ENCODE measurements at regions not wholly inside any gene's neighbourhood (a gene's known extent, or its start where the extent isn't known, plus 50 kb on each side); places are given as distances from the start of the nearest gene placed in this dataset.

DNA sequence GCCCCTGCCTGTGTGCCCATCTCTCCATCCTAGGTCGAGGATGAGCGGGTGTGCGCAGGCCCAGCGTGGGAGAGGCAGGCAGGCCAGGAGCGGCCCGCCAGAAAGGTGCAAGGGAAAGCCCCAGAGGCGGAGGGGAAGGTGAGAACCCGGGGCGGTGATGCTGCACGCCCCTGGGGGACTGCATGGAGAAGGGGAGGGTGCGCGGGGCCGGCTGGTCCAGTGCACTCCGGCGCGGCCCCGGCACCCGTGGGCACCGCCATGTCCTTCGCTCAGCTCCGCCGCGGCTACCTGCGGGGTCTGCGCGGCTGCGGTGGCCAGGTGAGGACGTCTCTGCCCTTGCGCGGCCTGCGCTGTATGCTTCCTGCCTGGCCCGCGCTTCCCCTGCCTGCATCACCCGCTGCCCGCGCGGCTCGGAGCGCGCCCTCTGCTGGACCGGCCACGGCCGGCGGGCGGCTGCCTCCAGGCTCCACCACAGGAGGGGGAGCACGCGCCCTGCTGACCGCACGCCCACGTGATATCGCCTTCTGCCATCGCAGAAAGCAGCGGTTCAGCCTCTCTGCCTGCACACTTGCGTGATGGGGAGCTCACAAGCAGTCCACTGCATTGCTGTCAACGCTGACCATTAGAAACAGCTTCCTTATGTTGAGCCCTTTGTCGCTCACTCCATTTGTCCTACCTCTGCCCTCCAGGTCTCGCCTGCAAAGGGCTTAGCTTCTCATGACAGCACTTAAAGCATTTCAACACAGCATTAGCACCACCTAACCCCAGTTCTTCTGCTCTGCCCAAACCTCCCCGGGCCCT is 73.9 kb downstream of the CXCL12 start:
- TF ChIP-seq TAF1 (IDR thresholded peaks at IDR 0.05; ENCODE audit: borderline replicate concordance, insufficient read depth, low read length), result no peak
- TF ChIP-seq SIN3A (IDR thresholded peaks at IDR 0.05; ENCODE audit: borderline replicate concordance, insufficient read depth, low read length), result no peak
- TF ChIP-seq FOXP2 (optimal IDR thresholded peaks at IDR 0.05; ENCODE audit: borderline replicate concordance, extremely low read depth, extremely low read length, insufficient read depth), result peak; percentile 72

DNA sequence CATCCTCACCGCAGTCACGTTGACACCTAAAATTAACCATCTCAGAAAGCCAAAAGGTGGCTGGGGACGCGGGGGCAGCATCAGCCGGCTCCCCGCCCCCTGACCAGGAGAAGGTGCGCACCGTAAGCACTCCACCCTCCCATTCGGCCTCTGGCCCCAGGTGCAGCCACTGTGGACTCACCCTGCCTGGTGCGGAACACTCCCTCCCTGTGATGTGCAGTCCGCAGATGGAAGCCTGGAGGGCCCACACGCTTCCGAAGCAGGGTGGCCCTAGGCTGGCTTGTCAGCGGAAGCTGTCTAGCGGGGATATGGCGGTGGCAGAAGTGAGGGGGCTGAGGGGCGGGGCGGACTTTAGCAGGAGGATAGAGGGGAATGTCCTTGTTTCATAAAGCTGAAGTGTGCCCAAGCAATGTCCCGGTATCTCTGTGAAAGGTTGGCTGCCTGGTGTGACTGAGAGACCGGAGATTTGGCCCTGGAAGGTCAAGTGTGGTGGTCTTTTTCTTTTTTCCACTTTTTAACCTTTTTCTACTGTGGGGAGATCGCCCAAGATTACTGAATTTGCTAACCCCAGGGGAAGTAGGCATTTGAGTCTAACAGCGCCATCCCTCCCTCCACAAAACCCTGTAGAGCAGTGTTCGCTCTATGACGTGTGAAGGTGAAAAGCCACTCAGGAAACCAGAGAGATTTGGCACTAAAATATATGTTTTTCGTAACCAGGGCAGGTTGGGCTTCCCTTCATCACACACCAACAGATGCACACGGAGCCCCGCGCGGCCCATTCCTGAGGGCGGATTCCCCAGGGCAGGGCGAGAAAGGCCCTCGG is 74.7 kb downstream of the CXCL12 start:
- TF ChIP-seq REST (IDR thresholded peaks at IDR 0.05; ENCODE audit: insufficient read depth in 1 of 2, low read depth in 2 of 2, low read length in 2 of 2) (no peak), SIN3A (IDR thresholded peaks at IDR 0.05; ENCODE audit: borderline replicate concordance, insufficient read depth, low read length) (no peak), POLR2AphosphoS5 (IDR thresholded peaks at IDR 0.05; ENCODE audit: low read depth, low read length) (no peak), TAF1 (IDR thresholded peaks at IDR 0.05; ENCODE audit: borderline replicate concordance, insufficient read depth, low read length) (no peak), FOXP2 (optimal IDR thresholded peaks at IDR 0.05; ENCODE audit: borderline replicate concordance, extremely low read depth, extremely low read length, insufficient read depth) (no peak)

DNA sequence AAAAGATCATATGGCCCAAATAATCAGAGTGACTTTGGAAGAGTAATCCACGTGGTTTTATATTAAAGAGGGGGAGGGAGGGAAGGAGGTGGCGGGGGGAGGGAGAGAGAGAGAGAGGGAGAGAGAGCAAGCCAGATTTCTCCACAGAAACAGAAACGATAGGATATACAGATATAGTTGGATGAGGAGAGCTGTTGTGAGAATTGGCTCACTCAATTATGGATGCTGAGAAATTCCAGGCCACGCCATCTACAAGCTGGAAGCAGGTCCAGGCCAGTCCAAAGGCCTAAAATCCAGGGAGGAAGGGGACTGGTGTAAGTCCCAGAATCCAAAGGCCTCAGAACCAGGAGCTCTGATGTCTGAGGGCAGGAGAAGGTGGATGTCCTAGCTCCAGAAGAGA is 75.5 kb downstream of the CXCL12 start:
- TF ChIP-seq FOXP2 (optimal IDR thresholded peaks at IDR 0.05; ENCODE audit: borderline replicate concordance, extremely low read depth, extremely low read length, insufficient read depth) (no peak), REST (IDR thresholded peaks at IDR 0.05; ENCODE audit: insufficient read depth in 1 of 2, low read depth in 2 of 2, low read length in 2 of 2) (no peak), POLR2AphosphoS5 (IDR thresholded peaks at IDR 0.05; ENCODE audit: low read depth, low read length) (no peak), TAF1 (IDR thresholded peaks at IDR 0.05; ENCODE audit: borderline replicate concordance, insufficient read depth, low read length) (no peak), SIN3A (IDR thresholded peaks at IDR 0.05; ENCODE audit: borderline replicate concordance, insufficient read depth, low read length) (no peak)

DNA sequence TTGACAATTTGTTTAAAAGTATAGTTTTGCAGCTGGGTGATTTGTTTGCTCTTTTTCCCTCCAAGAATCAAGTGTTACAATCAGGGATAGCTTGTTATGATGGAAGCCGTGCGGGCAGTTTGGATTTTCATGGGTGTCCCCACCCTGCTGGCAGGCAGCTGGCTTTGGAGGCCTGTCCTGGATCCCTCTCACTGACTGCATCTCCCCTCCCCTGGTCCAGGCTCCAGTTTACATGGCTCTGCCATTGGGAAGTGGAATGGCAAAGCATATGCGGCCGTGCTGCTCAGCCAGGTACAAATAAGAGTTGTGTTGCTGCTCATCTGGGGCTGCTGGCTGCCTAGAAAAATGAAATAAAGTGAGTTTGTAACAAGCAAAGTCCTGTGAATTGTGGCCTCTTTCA is 76.0 kb downstream of the CXCL12 start:
- no peak for TF ChIP-seq FOXP2 (optimal IDR thresholded peaks at IDR 0.05; ENCODE audit: borderline replicate concordance, extremely low read depth, extremely low read length, insufficient read depth)
- no peak for TF ChIP-seq REST (IDR thresholded peaks at IDR 0.05; ENCODE audit: insufficient read depth in 1 of 2, low read depth in 2 of 2, low read length in 2 of 2)
- TF ChIP-seq POLR2AphosphoS5 (IDR thresholded peaks at IDR 0.05; ENCODE audit: low read depth, low read length), result no peak
- TF ChIP-seq SIN3A (IDR thresholded peaks at IDR 0.05; ENCODE audit: borderline replicate concordance, insufficient read depth, low read length), result no peak
- TF ChIP-seq TAF1 (IDR thresholded peaks at IDR 0.05; ENCODE audit: borderline replicate concordance, insufficient read depth, low read length), result no peak

DNA sequence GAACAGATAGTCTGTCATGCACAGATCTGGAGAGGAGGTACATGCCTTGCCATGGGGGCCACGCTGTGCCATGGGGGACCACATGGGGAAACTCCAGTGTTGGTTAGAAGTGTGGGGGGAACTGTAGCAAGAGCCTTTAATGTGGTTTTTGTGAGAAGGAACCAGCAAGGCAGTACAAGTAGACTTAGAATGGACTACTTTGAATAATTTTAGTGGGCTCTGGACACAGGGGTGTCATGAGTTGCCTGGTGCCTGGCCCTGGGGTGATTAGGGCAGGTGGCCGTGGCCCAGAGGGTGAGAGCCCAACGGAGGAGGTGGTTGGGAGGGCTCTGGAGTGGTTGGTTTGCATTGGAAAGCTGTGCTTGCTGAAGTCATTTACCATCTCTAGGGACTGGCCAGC is 77.2 kb downstream of the CXCL12 start:
- TF ChIP-seq POLR2AphosphoS5 (IDR thresholded peaks at IDR 0.05; ENCODE audit: low read depth, low read length) (no peak), FOXP2 (optimal IDR thresholded peaks at IDR 0.05; ENCODE audit: borderline replicate concordance, extremely low read depth, extremely low read length, insufficient read depth) (no peak)

DNA sequence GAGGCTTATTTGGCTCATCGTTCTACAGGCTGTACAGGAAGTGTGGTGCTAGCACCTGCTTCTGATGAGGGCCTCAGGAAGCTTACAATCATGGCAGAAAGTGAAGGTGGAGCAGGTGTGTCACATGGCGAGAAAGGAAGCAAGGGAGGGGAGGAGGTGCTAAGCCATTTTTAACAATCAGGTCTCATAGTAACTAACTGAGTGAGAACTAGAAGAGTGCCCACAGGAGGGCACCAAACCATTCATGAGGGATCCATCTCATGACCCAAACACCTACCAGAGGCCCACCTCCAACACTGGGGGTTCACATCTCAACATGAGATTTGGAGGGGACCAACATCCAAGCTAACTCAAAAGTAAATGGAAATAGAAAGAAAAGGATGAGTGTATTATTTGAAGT is 78.1 kb downstream of the CXCL12 start:
- TF ChIP-seq SIN3A (IDR thresholded peaks at IDR 0.05; ENCODE audit: borderline replicate concordance, insufficient read depth, low read length) (no peak), REST (IDR thresholded peaks at IDR 0.05; ENCODE audit: insufficient read depth in 1 of 2, low read depth in 2 of 2, low read length in 2 of 2) (no peak), TAF1 (IDR thresholded peaks at IDR 0.05; ENCODE audit: borderline replicate concordance, insufficient read depth, low read length) (no peak), FOXP2 (optimal IDR thresholded peaks at IDR 0.05; ENCODE audit: borderline replicate concordance, extremely low read depth, extremely low read length, insufficient read depth) (no peak), POLR2AphosphoS5 (IDR thresholded peaks at IDR 0.05; ENCODE audit: low read depth, low read length) (no peak)
